WTC11 (cell line): ENCODE measurements at regions not wholly inside any gene's neighbourhood (a gene's known extent, or its start where the extent isn't known, plus 50 kb on each side); places are given as distances from the start of the nearest gene placed in this dataset.

Experiments used
- ATAC-seq: fragments of 200-7000 bp; cut with Tn5 transposase; 2 replicates; pipeline ENCODE4 v1.10.0; 2021; ENCODE audit warnings: mild to moderate bottlenecking, moderate library complexity
- CTCF ChIA-PET: fragments of 300-600 bp; sonication (Branson Sonifier 250); formaldehyde crosslinking; loops from one replicate; lab custom pipeline; 2021; ENCODE audit warnings: antibody characterized with exemption; lab: Charles Lee
- POLR2A ChIA-PET: fragments of 350-600 bp; sonication (Branson Sonifier 250); formaldehyde crosslinking; loops from one replicate; lab custom pipeline; 2021; ENCODE audit warnings: antibody characterized with exemption; lab: Charles Lee
- DNase-seq: peaks from one replicate; pipeline ENCODE4 v3.0.0; 2021; ENCODE audit warnings: low spot score
- H3K27ac Mint-ChIP-seq: 2 replicates; pipeline ENCODE4 v1.8.0; 2021; ENCODE audit warnings: mixed read lengths
- H3K27me3 Mint-ChIP-seq: 2 replicates; pipeline ENCODE4 v1.8.0; 2021; ENCODE audit warnings: low read depth, mild to moderate bottlenecking, moderate library complexity, mixed read lengths
- H3K36me3 Mint-ChIP-seq: 2 replicates; pipeline ENCODE4 v1.8.0; 2021; ENCODE audit warnings: mixed read lengths
- H3K4me1 Mint-ChIP-seq: 2 replicates; pipeline ENCODE4 v1.8.0; 2022; ENCODE audit warnings: mixed read lengths
- H3K4me3 Mint-ChIP-seq: 2 replicates; pipeline ENCODE4 v1.8.0; 2021; ENCODE audit warnings: mild to moderate bottlenecking, moderate library complexity, mixed read lengths
- H3K9me3 Mint-ChIP-seq: 2 replicates; pipeline ENCODE4 v1.8.0; 2021; ENCODE audit warnings: mixed read lengths
- CTCF ChIP-seq: fragments of 200-600 bp; IDR thresholded peaks from 2 replicates; pipeline ENCODE4 v1.8.0; 2022; ENCODE audit warnings: antibody characterized with exemption
- EMX1 ChIP-seq: fragments of 250-450 bp; sonication (Bioruptor Pico); IDR thresholded peaks from 2 replicates; pipeline ENCODE4 v1.8.0; 2021; ENCODE audit warnings: mild to moderate bottlenecking
- ESRRA ChIP-seq: sonication (generic); formaldehyde crosslinking; IDR thresholded peaks from 2 replicates; pipeline ENCODE4 v1.8.1; 2022; ENCODE audit warnings: mild to moderate bottlenecking, missing genetic modification reagents, borderline replicate concordance
- FOXP1 ChIP-seq: sonication (generic); formaldehyde crosslinking; IDR thresholded peaks from 2 replicates; pipeline ENCODE4 v1.8.0; 2022; ENCODE audit warnings: missing genetic modification reagents, mild to moderate bottlenecking, moderate library complexity, borderline replicate concordance
- GTF2I ChIP-seq: fragments of 250-450 bp; sonication (Bioruptor Pico); conservative IDR thresholded peaks from 2 replicates; pipeline ENCODE4 v1.4.0; 2021; ENCODE audit warnings: mild to moderate bottlenecking
- HMGXB4 ChIP-seq: sonication (generic); formaldehyde crosslinking; IDR thresholded peaks from 2 replicates; pipeline ENCODE4 v1.8.1; 2023; ENCODE audit warnings: mild to moderate bottlenecking, moderate library complexity, missing genetic modification reagents
- MXD4 ChIP-seq: fragments of 250-450 bp; sonication (Bioruptor Pico); IDR thresholded peaks from 2 replicates; pipeline ENCODE4 v1.8.0; 2021; ENCODE audit warnings: mild to moderate bottlenecking, moderate library complexity, borderline replicate concordance
- NFATC4 ChIP-seq: fragments of 250-450 bp; sonication (Bioruptor Pico); IDR thresholded peaks from 2 replicates; pipeline ENCODE4 v1.9.0; 2021; ENCODE audit warnings: mild to moderate bottlenecking
- SOX15 ChIP-seq: fragments of 250-450 bp; sonication (Bioruptor Pico); IDR thresholded peaks from 2 replicates; pipeline ENCODE4 v1.9.0; 2021; ENCODE audit warnings: mild to moderate bottlenecking
- SP1 ChIP-seq: sonication (generic); formaldehyde crosslinking; conservative IDR thresholded peaks from 2 replicates; pipeline ENCODE4 v1.8.1; 2022; ENCODE audit warnings: missing genetic modification reagents
- ZBTB21 ChIP-seq: sonication (generic); formaldehyde crosslinking; IDR thresholded peaks from 2 replicates; pipeline ENCODE4 v1.8.1; 2023; ENCODE audit warnings: mild to moderate bottlenecking, missing genetic modification reagents, borderline replicate concordance
- ZMAT4 ChIP-seq: fragments of 250-450 bp; sonication (Bioruptor Pico); IDR thresholded peaks from 2 replicates; pipeline ENCODE4 v1.9.0; 2021; ENCODE audit warnings: mild to moderate bottlenecking
- ZNF281 ChIP-seq: sonication (generic); formaldehyde crosslinking; IDR thresholded peaks from 2 replicates; pipeline ENCODE4 v1.8.0; 2023; ENCODE audit warnings: mild to moderate bottlenecking, missing genetic modification reagents
- ZNF423 ChIP-seq: fragments of 250-450 bp; sonication (Bioruptor Pico); IDR thresholded peaks from 2 replicates; pipeline ENCODE4 v2.1.2; 2022; ENCODE audit warnings: mild to moderate bottlenecking, moderate library complexity
- ZNF512 ChIP-seq: sonication (generic); formaldehyde crosslinking; IDR thresholded peaks from 2 replicates; pipeline ENCODE4 v1.8.1; 2022; ENCODE audit warnings: missing genetic modification reagents, borderline replicate concordance

- Mint-ChIP-seq H3K36me3 (no peaks in the 10 kb centered on the region), H3K4me1 (peaks cover 5% of the 10 kb centered on the region), H3K9me3 (peaks cover 3% of the 10 kb centered on the region), H3K4me3 (no peak overlapping the region), H3K27me3 (no peaks in the 10 kb centered on the region), H3K27ac (no peak overlapping the region)
- no peak for DNase-seq
- TF ChIP-seq ZNF423 (CRISPR knock-in tag) (no peak), ZNF281 (CRISPR knock-in tag) (no peak), NFATC4 (CRISPR knock-in tag) (no peak), MXD4 (CRISPR knock-in tag) (no peak), SP1 (no peak), FOXP1 (CRISPR knock-in tag) (no peak), ESRRA (CRISPR knock-in tag) (no peak), ZBTB21 (CRISPR knock-in tag) (no peak), ZMAT4 (CRISPR knock-in tag) (no peak), HMGXB4 (CRISPR knock-in tag) (no peak), GTF2I (CRISPR knock-in tag) (no peak), ZNF512 (no peak), CTCF (no peak)
- ChIA-PET POLR2A (no interaction called here), CTCF (no interaction called here)
- no peak for ATAC-seq
These were observed 402.9 kb downstream of the RWDD3 start for GRCh38 chr1:95636897-95637296.

DNA sequence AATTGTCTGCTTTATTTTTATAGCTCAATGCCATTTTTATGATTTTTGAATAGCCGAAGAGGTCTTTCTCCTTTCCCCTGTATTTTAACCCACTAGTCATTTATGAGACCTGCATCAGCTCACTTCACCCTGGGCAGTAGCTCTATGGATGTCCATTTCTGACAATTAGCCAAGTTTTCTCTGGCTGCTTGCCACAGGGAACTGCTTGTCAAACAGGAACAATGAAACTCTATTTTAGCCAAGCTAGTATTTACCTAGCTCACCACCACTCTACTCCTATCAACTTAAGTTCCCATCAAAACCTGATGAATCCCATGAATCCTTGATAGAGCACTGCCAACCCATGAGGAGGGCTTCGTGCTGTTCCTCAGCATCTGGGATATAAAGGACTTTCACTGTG, 406.7 kb downstream of the RWDD3 start:
- H3K27ac Mint-ChIP-seq: no peak overlapping the region
- H3K36me3 Mint-ChIP-seq: no peaks in the 10 kb centered on the region
- no peaks in the 10 kb centered on the region for H3K27me3 Mint-ChIP-seq
- ATAC-seq (no peak), DNase-seq (no peak)
- H3K9me3 Mint-ChIP-seq: peaks cover 11% of the 10 kb centered on the region
- ChIA-PET POLR2A (no interaction called here), CTCF (no interaction called here)
- H3K4me3 Mint-ChIP-seq: no peak overlapping the region
- H3K4me1 Mint-ChIP-seq: 0 out of 2 replicates have a peak, but pooled peaks cover 1% of the 10 kb centered on the region
- no peak for TF ChIP-seq ZNF281 (CRISPR knock-in tag)
- no peak for TF ChIP-seq SOX15 (CRISPR knock-in tag)
- no peak for TF ChIP-seq SP1
- TF ChIP-seq EMX1 (CRISPR knock-in tag): no peak
